ENCODE measurements at regions not wholly inside any gene's neighbourhood (a gene's known extent, or its start where the extent isn't known, plus 50 kb on each side); places are given as distances from the start of the nearest gene placed in this dataset.

GRCh38 chr12:38149395-38150073, 167.0 kb upstream of the ALG10B start:
- H4K8ac ChIP-seq (replicated peaks; ENCODE audit: insufficient read length, low read depth, low read length), result no peak overlapping the region
- peaks cover 99% of the 10 kb centered on the region for H3K9me3 ChIP-seq (ENCODE audit: control insufficient read depth, low read depth, low read length)
- no peak overlapping the region for H3T11ph ChIP-seq (ENCODE audit: low read length)
- H3K56ac ChIP-seq (ENCODE audit: insufficient read length, low read depth, low read length), result no peak overlapping the region
- H3K9me3 Mint-ChIP-seq, result peaks cover 98 to 99% of the 10 kb centered on the region in 2 experiments
- TF ChIP-seq CTCF (conservative IDR thresholded peaks at IDR 0.05), result no peak
- H3K23me2 ChIP-seq (ENCODE audit: insufficient read length, low read depth, low read length, poor library complexity, severe bottlenecking), result peaks cover 4% of the 10 kb centered on the region
- no peaks in the 10 kb centered on the region for H3K4me1 ChIP-seq (ENCODE audit: insufficient read depth, low read length)
- no peak overlapping the region for H4K91ac ChIP-seq (ENCODE audit: insufficient read length, low read depth, low read length)
- no peaks in the 10 kb centered on the region for H3K27me3 ChIP-seq (ENCODE audit: insufficient read depth, low read length)
- no peak overlapping the region for H3K9ac ChIP-seq (ENCODE audit: extremely low read depth, insufficient read length, low read length)
- H2AK5ac ChIP-seq (ENCODE audit: insufficient read length, low read length), result no peak overlapping the region
- no peak overlapping the region for H3K4me2 ChIP-seq (ENCODE audit: insufficient read depth, insufficient read length, low read length)
- no peak overlapping the region for H3K23ac ChIP-seq (ENCODE audit: insufficient read length, low read depth, low read length)
- no peak overlapping the region for H3K18ac ChIP-seq (ENCODE audit: insufficient read length, low read depth, low read length)
- no peaks in the 10 kb centered on the region for H3K79me1 ChIP-seq (ENCODE audit: insufficient read depth, low read depth, low read length, poor library complexity, severe bottlenecking)
- H2BK15ac ChIP-seq (ENCODE audit: low read depth, low read length), result no peak overlapping the region
- no peaks in the 10 kb centered on the region for H4K20me1 ChIP-seq (ENCODE audit: control insufficient read depth, insufficient read depth, insufficient read length)
- no peaks in the 10 kb centered on the region for H3K79me2 ChIP-seq (ENCODE audit: insufficient read depth, low read length)
- H3K27me3 Mint-ChIP-seq (ENCODE audit: low read depth), result peaks cover 9% of the 10 kb centered on the region
- DNase-seq, result no peak
- no CpG with 5 or more reads among the region's 14 CpGs for WGBS (ENCODE audit: extremely low coverage, insufficient read length, low lambda C conversion rate)
- H2AFZ ChIP-seq (ENCODE audit: low read length), result no peak overlapping the region
- H3K14ac ChIP-seq (ENCODE audit: insufficient read depth, low read length), result no peak overlapping the region
- no peak overlapping the region for H2BK5ac ChIP-seq (ENCODE audit: insufficient read length, low read length)
- H2BK12ac ChIP-seq (ENCODE audit: insufficient read length, low read depth, low read length), result no peak overlapping the region
- no peak overlapping the region for H3K27ac ChIP-seq (ENCODE audit: insufficient read length, low read depth, low read length)
- no peak overlapping the region for H2BK120ac ChIP-seq (ENCODE audit: low read depth, low read length, poor library complexity, severe bottlenecking)
- no peak overlapping the region for H4K5ac ChIP-seq (ENCODE audit: insufficient read length, low read depth, low read length)
- no peak overlapping the region for H3K4me3 Mint-ChIP-seq
- no peak overlapping the region for H2BK20ac ChIP-seq (ENCODE audit: low read depth, low read length, poor library complexity, severe bottlenecking)
- H3K4me1 Mint-ChIP-seq, result no peaks in the 10 kb centered on the region
- H3K4ac ChIP-seq (ENCODE audit: low read depth, low read length), result no peak overlapping the region
- H3K36me3 Mint-ChIP-seq (ENCODE audit: insufficient read depth in 1 of 3, low read depth in 3 of 3), result peaks cover 16 to 40% (median 38%) of the 10 kb centered on the region in 3 experiments
- H3K27ac Mint-ChIP-seq, result no peak overlapping the region
